Lower lobe of right lung (tissue), 2 donors: ENCODE measurements at regions not wholly inside any gene's neighbourhood (a gene's known extent, or its start where the extent isn't known, plus 50 kb on each side); places are given as distances from the start of the nearest gene placed in this dataset.

Experiments
- ATAC-seq, 2 donors: fragments of 200-7000 bp; cut with Tn5 transposase; one replicate each; pipeline ENCODE4 v1.9.1; 2020 to 2022; ENCODE audit warnings: mild to moderate bottlenecking in 2 of 2, moderate library complexity in 2 of 2
- DNase-seq: peaks from one replicate; pipeline ENCODE4 v3.0.0-alpha.2; 2020
- H3K27ac ChIP-seq: fragments of 200-600 bp; one replicate; pipeline ENCODE4 v1.8.0; 2022
- H3K27me3 ChIP-seq: fragments of 200-600 bp; one replicate; pipeline ENCODE4 v1.8.0; 2022; ENCODE audit warnings: low read depth
- H3K36me3 ChIP-seq: fragments of 200-600 bp; one replicate; pipeline ENCODE4 v1.8.0; 2022; ENCODE audit warnings: mild to moderate bottlenecking
- H3K4me1 ChIP-seq: fragments of 200-600 bp; one replicate; pipeline ENCODE4 v1.8.0; 2022
- H3K4me3 ChIP-seq: fragments of 200-600 bp; one replicate; pipeline ENCODE4 v1.8.0; 2022; ENCODE audit warnings: mild to moderate bottlenecking
- H3K9me3 ChIP-seq: fragments of 200-600 bp; one replicate; pipeline ENCODE4 v1.8.0; 2022
- CTCF ChIP-seq: fragments of 200-600 bp; IDR thresholded peaks from one replicate; pipeline ENCODE4 v1.8.0; 2022; ENCODE audit warnings: antibody characterized with exemption, mild to moderate bottlenecking
- intact Hi-C: fragments of 100-400 bp; cut with DNase I; formaldehyde crosslinking; loops from one replicate; pipeline ENCODE4 v1.11.0; 2022
- donor health status: DM: no; HTN: yes; CAD: no; lungs with severe emphysema.

- Histone ChIP-seq H3K36me3 (no peaks in the 10 kb centered on the region), H3K4me3 (no peak overlapping the region), H3K27ac (no peak overlapping the region), H3K4me1 (no peaks in the 10 kb centered on the region), H3K9me3 (no peaks in the 10 kb centered on the region), H3K27me3 (no peaks in the 10 kb centered on the region)
- intact Hi-C loops, result no loop called here
- DNase-seq (no peak), ATAC-seq (no peak)
- TF ChIP-seq CTCF, result no peak
Measured at GRCh38 chr2:128808462-128809258, 490.0 kb upstream of the HS6ST1 start.

GRCh38 chr2:128809259-128809636 lies 490.6 kb upstream of the HS6ST1 start:
- no peak overlapping the region for H3K4me3 ChIP-seq

GRCh38 chr2:128809880-128810279 lies 491.2 kb upstream of the HS6ST1 start:
- H3K9me3 ChIP-seq, result no peaks in the 10 kb centered on the region
- no peaks in the 10 kb centered on the region for H3K36me3 ChIP-seq
- no peak overlapping the region for H3K4me3 ChIP-seq
- no peak for TF ChIP-seq CTCF
- no peaks in the 10 kb centered on the region for H3K27me3 ChIP-seq
- ATAC-seq, result no peak
- intact Hi-C loops, result no loop called here
- DNase-seq, result no peak
- no peak overlapping the region for H3K27ac ChIP-seq
- no peaks in the 10 kb centered on the region for H3K4me1 ChIP-seq

More at GRCh38 chr2:128809259-128809636, 490.6 kb upstream of the HS6ST1 start:
- intact Hi-C loops, result no loop called here
- Histone ChIP-seq H3K4me1 (no peaks in the 10 kb centered on the region), H3K27ac (no peak overlapping the region), H3K27me3 (no peaks in the 10 kb centered on the region), H3K36me3 (no peaks in the 10 kb centered on the region), H3K9me3 (no peaks in the 10 kb centered on the region)
- DNase-seq, result no peak
- ATAC-seq, result no peak
- TF ChIP-seq CTCF, result no peak

GRCh38 chr2:128812183-128812940 lies 493.7 kb upstream of the HS6ST1 start:
- H3K36me3 ChIP-seq, result no peaks in the 10 kb centered on the region
- H3K27ac ChIP-seq, result no peak overlapping the region
- H3K4me3 ChIP-seq, result no peak overlapping the region
- intact Hi-C loops, result no loop called here
- H3K27me3 ChIP-seq, result no peaks in the 10 kb centered on the region
- ATAC-seq, result no peak
- no peak for TF ChIP-seq CTCF
- DNase-seq, result no peak
- no peaks in the 10 kb centered on the region for H3K4me1 ChIP-seq
- H3K9me3 ChIP-seq, result no peaks in the 10 kb centered on the region

- DNase-seq (no peak), ATAC-seq (no peak)
- intact Hi-C loops, result no loop called here
- Histone ChIP-seq H3K27ac (no peak overlapping the region), H3K4me3 (no peak overlapping the region), H3K27me3 (no peaks in the 10 kb centered on the region), H3K4me1 (no peaks in the 10 kb centered on the region), H3K9me3 (no peaks in the 10 kb centered on the region), H3K36me3 (no peaks in the 10 kb centered on the region)
- TF ChIP-seq CTCF, result no peak
Measured at GRCh38 chr2:128813352-128814034, 494.8 kb upstream of the HS6ST1 start.
